ENCODE measurements at regions not wholly inside any gene's neighbourhood (a gene's known extent, or its start where the extent isn't known, plus 50 kb on each side); places are given as distances from the start of the nearest gene placed in this dataset.

GRCh38 chr2:120455390-120455789, 109.5 kb downstream of the INHBB start:
- DNase-seq (ENCODE audit: low read depth): no peak

GRCh38 chr2:120456867-120457266, 110.9 kb downstream of the INHBB start:
- DNase-seq (ENCODE audit: low read depth): no peak

- DNase-seq (ENCODE audit: low read depth): no peak
These were observed 114.6 kb downstream of the INHBB start for GRCh38 chr2:120460511-120460910.

- DNase-seq (ENCODE audit: low read depth): no peak
These were observed 115.2 kb downstream of the INHBB start for GRCh38 chr2:120461092-120461491.

GRCh38 chr2:120461546-120462537, 115.9 kb downstream of the INHBB start:
- DNase-seq (ENCODE audit: low read depth): no peak

- no peak for DNase-seq (ENCODE audit: low read depth)
These were observed 117.6 kb downstream of the INHBB start for GRCh38 chr2:120463527-120463926.

- no peak for DNase-seq (ENCODE audit: low read depth)
These were observed 118.1 kb downstream of the INHBB start for GRCh38 chr2:120463996-120464395.

GRCh38 chr2:120464448-120464931, 118.6 kb downstream of the INHBB start:
- DNase-seq (ENCODE audit: low read depth): no peak

GRCh38 chr2:120465012-120465700, 119.2 kb downstream of the INHBB start:
- no peak for DNase-seq (ENCODE audit: low read depth)

- no peak for DNase-seq (ENCODE audit: low read depth)
These were observed 119.7 kb downstream of the INHBB start for GRCh38 chr2:120465701-120465988.

GRCh38 chr2:120465989-120466703, 120.2 kb downstream of the INHBB start:
- DNase-seq (ENCODE audit: low read depth): no peak

- DNase-seq (ENCODE audit: low read depth): no peak
These were observed 120.7 kb downstream of the INHBB start for GRCh38 chr2:120466704-120467054.

GRCh38 chr2:120468136-120468535, 122.2 kb downstream of the INHBB start:
- DNase-seq (ENCODE audit: low read depth): no peak

- no peak for DNase-seq (ENCODE audit: low read depth)
These were observed 123.5 kb downstream of the INHBB start for GRCh38 chr2:120469426-120469825.

GRCh38 chr2:120470041-120470965, 124.4 kb downstream of the INHBB start:
- DNase-seq (ENCODE audit: low read depth): no peak

- DNase-seq (ENCODE audit: low read depth): no peak
These were observed 125.2 kb downstream of the INHBB start for GRCh38 chr2:120471166-120471565.

- no peak for DNase-seq (ENCODE audit: low read depth)
These were observed 126.1 kb downstream of the INHBB start for GRCh38 chr2:120472031-120472430.

GRCh38 chr2:120472891-120473309, 127.0 kb downstream of the INHBB start:
- DNase-seq (ENCODE audit: low read depth): no peak

GRCh38 chr2:120473522-120474271, 127.8 kb downstream of the INHBB start:
- DNase-seq (ENCODE audit: low read depth): no peak

- DNase-seq (ENCODE audit: low read depth): no peak
These were observed 128.6 kb downstream of the INHBB start for GRCh38 chr2:120474486-120474885.

GRCh38 chr2:120476141-120476540, 130.2 kb downstream of the INHBB start:
- no peak for DNase-seq (ENCODE audit: low read depth)

Measured in stimulated activated CD8-positive, alpha-beta memory T cell treated with anti-CD3 and anti-CD28 coated beads, Interleukin-7, amount 100 ng/mL, for 24 hours (primary cell).